Stimulated activated CD4-positive, alpha-beta T cell treated with anti-CD3 and anti-CD28 coated beads, Interleukin-2, amount 100 ng/mL, for 48 hours (primary cell): ENCODE measurements at regions not wholly inside any gene's neighbourhood (a gene's known extent, or its start where the extent isn't known, plus 50 kb on each side); places are given as distances from the start of the nearest gene placed in this dataset.

Experiments used
- DNase-seq, 2 donors: peaks; one replicate each; pipeline ENCODE4 v3.0.0-alpha.2; 2020

- no peak for DNase-seq
Measured at GRCh38 chr17:69959283-69959682, 115.7 kb upstream of the KCNJ16 start.

GRCh38 chr17:69960755-69961154 is 114.3 kb upstream of the KCNJ16 start:
- no peak for DNase-seq

GRCh38 chr17:69961501-69962145 is 113.4 kb upstream of the KCNJ16 start:
- no peak for DNase-seq

- no peak for DNase-seq
Measured at GRCh38 chr17:69962436-69962995, 112.5 kb upstream of the KCNJ16 start.

GRCh38 chr17:69967910-69968411 is 107.1 kb upstream of the KCNJ16 start:
- no peak for DNase-seq

- no peak for DNase-seq
Measured at GRCh38 chr17:69969897-69970296, 105.1 kb upstream of the KCNJ16 start.

GRCh38 chr17:69972251-69972650 is 102.8 kb upstream of the KCNJ16 start:
- DNase-seq = no peak

- no peak for DNase-seq
Measured at GRCh38 chr17:69975808-69976207, 99.2 kb upstream of the KCNJ16 start.

GRCh38 chr17:69978056-69978646 is 96.9 kb upstream of the KCNJ16 start:
- DNase-seq = no peak

- DNase-seq = no peak
Measured at GRCh38 chr17:69981441-69981840, 93.6 kb upstream of the KCNJ16 start.

- no peak for DNase-seq
Measured at GRCh38 chr17:69995476-69995875, 79.5 kb upstream of the KCNJ16 start.

- no peak for DNase-seq
Measured at GRCh38 chr17:69997332-69997731, 77.7 kb upstream of the KCNJ16 start.

- no peak for DNase-seq
Measured at GRCh38 chr17:69999253-69999652, 75.8 kb upstream of the KCNJ16 start.

GRCh38 chr17:70006159-70006558 is 68.9 kb upstream of the KCNJ16 start:
- no peak for DNase-seq

- DNase-seq = no peak
Measured at GRCh38 chr17:70011750-70012149, 63.3 kb upstream of the KCNJ16 start.

GRCh38 chr17:70013911-70014310 is 61.1 kb upstream of the KCNJ16 start:
- DNase-seq = no peak

- no peak for DNase-seq
Measured at GRCh38 chr17:70017112-70017511, 57.9 kb upstream of the KCNJ16 start.

GRCh38 chr17:70017941-70018340 is 57.1 kb upstream of the KCNJ16 start:
- no peak for DNase-seq

- DNase-seq = no peak
Measured at GRCh38 chr17:70021726-70022125, 53.3 kb upstream of the KCNJ16 start.

GRCh38 chr17:70022175-70022574 is 52.9 kb upstream of the KCNJ16 start:
- no peak for DNase-seq

GRCh38 chr17:70024253-70024652 is 50.8 kb upstream of the KCNJ16 start:
- DNase-seq = no peak
